ENCODE measurements at regions not wholly inside any gene's neighbourhood (a gene's known extent, or its start where the extent isn't known, plus 50 kb on each side); places are given as distances from the start of the nearest gene placed in this dataset.

GRCh38 chr13:106133025-106133424, 402.4 kb downstream of the EFNB2 start:
- WGBS, 2 donors = 68 to 78% methylated on average over 2 of the region's 2 CpGs
- H3K4me1 ChIP-seq = no peaks in the 10 kb centered on the region
- H3K36me3 ChIP-seq (ENCODE audit: low read depth, missing control alignments) = no peaks in the 10 kb centered on the region
- intact Hi-C loops (cut with DNase I; ENCODE audit: low total_unique reads) = no loop called here
- H3K9me3 ChIP-seq = no peaks in the 10 kb centered on the region
- H3K27me3 ChIP-seq = no peaks in the 10 kb centered on the region
- no peak overlapping the region for H3K27ac ChIP-seq
- H3K4me3 ChIP-seq = no peak overlapping the region
- no peak for TF ChIP-seq POLR2A (IDR thresholded peaks at IDR 0.05)
- TF ChIP-seq CTCF (IDR thresholded peaks at IDR 0.05) = no peak
- DNase-seq = no peak

GRCh38 chr13:106132216-106132615, 403.2 kb downstream of the EFNB2 start:
- Histone ChIP-seq H3K9me3 (no peaks in the 10 kb centered on the region), H3K36me3 (ENCODE audit: low read depth, missing control alignments) (no peaks in the 10 kb centered on the region), H3K4me1 (no peaks in the 10 kb centered on the region), H3K4me3 (no peak overlapping the region), H3K27me3 (no peaks in the 10 kb centered on the region), H3K27ac (no peak overlapping the region)
- no peak for TF ChIP-seq POLR2A (IDR thresholded peaks at IDR 0.05)
- no peak for TF ChIP-seq CTCF (IDR thresholded peaks at IDR 0.05)
- intact Hi-C loops (cut with DNase I; ENCODE audit: low total_unique reads) = no loop called here
- no peak for DNase-seq
- WGBS, 2 donors = 85 to 100% methylated on average over 1 of the region's 1 CpG

- 46% methylated on average over 2 of the region's 2 CpGs for WGBS, 2 donors
- Histone ChIP-seq H3K36me3 (ENCODE audit: low read depth, missing control alignments) (no peaks in the 10 kb centered on the region), H3K9me3 (no peaks in the 10 kb centered on the region), H3K4me3 (no peak overlapping the region), H3K4me1 (no peaks in the 10 kb centered on the region), H3K27ac (no peak overlapping the region), H3K27me3 (no peaks in the 10 kb centered on the region)
- intact Hi-C loops (cut with DNase I; ENCODE audit: low total_unique reads) = no loop called here
- TF ChIP-seq CTCF (IDR thresholded peaks at IDR 0.05) (no peak), POLR2A (IDR thresholded peaks at IDR 0.05) (no peak)
- DNase-seq = no peak
Measured at GRCh38 chr13:106129993-106130392, 405.5 kb downstream of the EFNB2 start.

- 89 to 95% methylated on average over 1 of the region's 1 CpG for WGBS, 2 donors
- H3K36me3 ChIP-seq (ENCODE audit: low read depth, missing control alignments) = no peaks in the 10 kb centered on the region
- intact Hi-C loops (cut with DNase I; ENCODE audit: low total_unique reads) = no loop called here
- no peaks in the 10 kb centered on the region for H3K27me3 ChIP-seq
- no peak overlapping the region for H3K27ac ChIP-seq
- no peak for DNase-seq
- H3K4me1 ChIP-seq = no peaks in the 10 kb centered on the region
- H3K4me3 ChIP-seq = no peak overlapping the region
- TF ChIP-seq POLR2A (IDR thresholded peaks at IDR 0.05) = no peak
- TF ChIP-seq CTCF (IDR thresholded peaks at IDR 0.05) = no peak
- no peaks in the 10 kb centered on the region for H3K9me3 ChIP-seq
Measured at GRCh38 chr13:106129273-106129672, 406.2 kb downstream of the EFNB2 start.

GRCh38 chr13:106122234-106122633, 413.2 kb downstream of the EFNB2 start:
- Histone ChIP-seq H3K27ac (no peak overlapping the region), H3K27me3 (no peaks in the 10 kb centered on the region), H3K4me3 (no peak overlapping the region), H3K9me3 (no peaks in the 10 kb centered on the region), H3K4me1 (peaks cover 4% of the 10 kb centered on the region), H3K36me3 (ENCODE audit: low read depth, missing control alignments) (no peaks in the 10 kb centered on the region)
- intact Hi-C loops (cut with DNase I; ENCODE audit: low total_unique reads) = no loop called here
- 91 to 92% methylated on average over 4 of the region's 4 CpGs for WGBS, 2 donors
- DNase-seq = no peak
- TF ChIP-seq POLR2A (IDR thresholded peaks at IDR 0.05) (no peak), CTCF (IDR thresholded peaks at IDR 0.05) (no peak)
